ENCODE measurements at regions not wholly inside any gene's neighbourhood (a gene's known extent, or its start where the extent isn't known, plus 50 kb on each side); places are given as distances from the start of the nearest gene placed in this dataset.

GRCh38 chr5:29949301-29949872 is 1244.1 kb upstream of the CDH6 start:
- no peak for DNase-seq (ENCODE audit: low read depth)

- no peak for DNase-seq (ENCODE audit: low read depth)
These were observed 1249.2 kb upstream of the CDH6 start for GRCh38 chr5:29944327-29944726.

GRCh38 chr5:29942089-29942488 is 1251.4 kb upstream of the CDH6 start:
- no peak for DNase-seq (ENCODE audit: low read depth)

GRCh38 chr5:29939988-29940387 is 1253.5 kb upstream of the CDH6 start:
- no peak for DNase-seq (ENCODE audit: low read depth)

GRCh38 chr5:29935371-29935770 is 1258.1 kb upstream of the CDH6 start:
- no peak for DNase-seq (ENCODE audit: low read depth)

- no peak for DNase-seq (ENCODE audit: low read depth)
These were observed 1263.2 kb upstream of the CDH6 start for GRCh38 chr5:29930316-29930715.

- no peak for DNase-seq (ENCODE audit: low read depth)
These were observed 1269.4 kb upstream of the CDH6 start for GRCh38 chr5:29924107-29924506.

DNA sequence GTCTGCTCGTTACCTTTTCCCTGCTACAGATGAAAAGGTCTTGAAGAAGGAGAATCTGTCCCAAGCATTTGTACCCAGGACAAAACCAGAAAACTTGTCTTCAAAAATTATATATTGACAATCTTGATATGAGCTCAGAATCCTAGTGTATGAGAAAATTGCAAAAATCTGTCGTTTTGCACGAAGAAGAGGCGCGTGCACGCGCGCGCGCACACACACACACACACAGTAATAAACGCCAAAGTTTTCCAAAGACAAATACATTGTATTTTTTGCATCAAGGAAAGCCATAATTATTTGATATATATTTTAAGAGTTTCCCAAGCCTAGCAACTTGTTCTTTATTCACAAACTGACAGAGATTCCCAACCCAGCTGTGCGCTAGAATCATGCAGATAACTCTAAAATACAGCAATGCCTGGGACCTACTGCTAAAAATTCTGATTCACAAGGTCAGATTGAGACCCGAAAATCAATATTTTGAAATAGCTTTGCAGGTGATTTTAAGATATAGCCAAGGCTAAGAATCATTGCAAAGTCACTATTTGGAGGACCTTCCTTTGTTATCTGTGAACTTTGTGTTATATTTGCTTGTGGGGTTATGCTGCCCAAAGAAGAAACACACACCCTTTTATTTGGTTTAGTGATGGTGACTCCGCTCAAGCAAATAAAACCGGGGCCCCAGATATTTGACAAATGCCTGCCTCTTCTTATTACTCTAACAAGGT is 1287.7 kb upstream of the CDH6 start:
- no peak for DNase-seq (ENCODE audit: low read depth)

DNA sequence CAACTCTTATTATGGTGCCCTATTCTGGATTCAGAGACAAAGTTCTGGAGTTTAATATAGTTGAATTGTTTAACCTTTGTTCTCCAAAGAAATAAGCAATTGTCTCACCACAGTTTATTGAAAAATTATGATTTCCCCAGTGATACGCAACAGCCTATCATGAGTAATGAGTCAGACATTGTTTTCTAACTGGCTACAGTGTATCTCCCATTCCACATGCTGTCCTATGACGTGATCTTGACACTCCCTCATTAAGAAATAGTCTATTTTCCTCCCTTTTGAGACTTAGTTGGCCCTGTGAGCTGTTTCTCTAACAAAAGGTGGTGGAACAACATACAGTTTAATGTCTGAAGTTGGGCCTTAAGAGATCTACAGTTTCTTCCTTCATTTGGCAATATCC is 1290.6 kb upstream of the CDH6 start:
- DNase-seq (ENCODE audit: low read depth), result no peak

DNA sequence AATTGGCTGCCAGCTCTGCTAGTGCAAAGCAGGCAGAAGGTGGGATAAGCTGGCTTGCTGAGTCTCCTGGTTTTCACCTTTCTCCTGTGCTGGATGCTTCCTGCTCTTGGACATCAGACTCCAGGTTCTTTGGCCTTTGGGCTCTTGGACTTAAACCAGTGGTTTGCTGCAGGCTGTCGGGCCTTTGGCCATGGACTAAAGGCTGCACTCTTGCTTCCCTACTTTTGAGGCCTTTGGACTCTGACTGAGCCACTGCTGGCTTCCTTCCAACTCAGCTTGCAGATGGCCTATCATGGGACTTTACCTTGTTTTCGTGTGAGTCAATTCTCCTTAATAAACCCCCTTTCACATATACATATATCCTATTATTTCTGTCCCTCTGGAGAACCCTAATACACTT is 1293.9 kb upstream of the CDH6 start:
- DNase-seq (ENCODE audit: low read depth), result no peak

- DNase-seq (ENCODE audit: low read depth), result no peak
These were observed 1295.6 kb upstream of the CDH6 start for GRCh38 chr5:29897916-29898315.

GRCh38 chr5:29896646-29897045 is 1296.8 kb upstream of the CDH6 start:
- DNase-seq (ENCODE audit: low read depth), result no peak

DNA sequence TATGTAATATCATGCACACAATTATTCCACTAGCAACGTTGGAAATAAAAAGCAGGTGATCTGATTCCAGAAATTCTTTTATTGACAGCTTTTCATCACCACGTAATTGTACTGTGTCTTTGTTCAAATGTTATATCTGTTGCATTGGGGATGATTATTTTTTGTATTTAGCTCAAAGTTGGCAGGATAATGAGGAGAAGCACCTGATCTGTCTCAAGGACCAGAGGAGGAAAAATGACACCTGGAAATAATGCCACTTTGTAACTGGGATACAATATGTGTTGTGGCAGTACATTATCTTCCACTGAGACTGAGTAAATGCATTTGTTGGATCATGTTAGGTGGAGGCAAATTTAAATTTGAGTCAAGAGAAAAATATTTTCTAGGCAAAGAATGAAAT is 1298.8 kb upstream of the CDH6 start:
- DNase-seq (ENCODE audit: low read depth), result no peak

GRCh38 chr5:29889051-29889450 is 1304.4 kb upstream of the CDH6 start:
- DNase-seq (ENCODE audit: low read depth), result no peak

DNA sequence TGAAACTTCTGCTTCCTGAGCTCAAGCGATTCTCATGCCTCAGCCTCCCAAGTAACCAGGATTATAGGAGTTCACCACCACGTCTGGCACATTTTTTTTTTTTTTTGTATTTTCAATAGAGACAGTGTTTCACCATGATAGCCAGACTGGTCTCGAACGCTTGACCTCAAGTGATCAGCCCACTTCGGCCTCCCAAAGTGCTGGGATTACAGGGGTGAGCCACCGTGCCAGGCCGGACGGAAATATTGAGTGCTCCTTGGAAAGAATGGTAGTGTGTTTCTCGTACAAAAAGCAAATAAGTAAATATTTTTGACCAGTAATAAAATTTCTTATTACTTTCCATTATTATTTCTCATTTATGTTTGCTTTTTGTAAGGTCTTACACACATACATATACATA is 1307.9 kb upstream of the CDH6 start:
- DNase-seq (ENCODE audit: low read depth), result no peak

DNA sequence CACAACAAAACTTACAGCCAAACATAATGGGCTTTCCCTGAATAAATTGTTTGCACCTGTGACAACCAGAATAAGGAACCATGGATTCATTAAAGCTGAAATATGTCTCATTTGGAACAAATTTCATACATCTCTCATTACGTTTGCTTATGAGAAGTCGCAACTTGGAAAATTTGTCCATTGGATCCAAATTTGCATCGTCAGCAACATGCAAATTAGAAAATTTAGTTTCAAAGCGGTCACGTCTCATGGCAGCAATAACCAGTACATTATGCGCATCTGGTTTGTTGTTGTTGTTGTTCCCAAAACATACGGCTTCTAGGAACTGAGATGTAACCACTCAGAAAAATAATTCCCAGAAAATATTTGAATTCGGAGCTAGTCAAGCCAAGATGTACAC is 1311.5 kb upstream of the CDH6 start:
- DNase-seq (ENCODE audit: low read depth), result no peak

GRCh38 chr5:29879401-29879800 is 1314.1 kb upstream of the CDH6 start:
- DNase-seq (ENCODE audit: low read depth), result no peak

DNA sequence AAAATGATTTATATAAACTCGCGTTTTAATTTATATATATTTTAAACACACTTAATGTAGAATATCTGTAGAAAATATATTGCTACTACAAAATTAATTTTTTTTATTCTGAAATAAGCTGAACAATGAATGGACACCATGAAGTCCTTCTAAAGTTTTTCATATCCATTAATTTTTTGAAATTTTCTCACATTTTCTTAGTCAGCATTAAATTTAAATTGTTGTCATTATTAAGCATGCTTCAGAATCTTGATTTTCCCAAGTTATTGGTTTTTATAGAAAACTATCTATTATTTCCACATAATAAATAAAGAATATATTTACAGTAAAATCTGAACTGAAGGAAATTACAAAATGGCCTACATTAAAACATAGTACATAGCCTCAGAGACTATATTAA is 1314.9 kb upstream of the CDH6 start:
- DNase-seq (ENCODE audit: low read depth), result no peak

GRCh38 chr5:29867155-29867554 is 1326.3 kb upstream of the CDH6 start:
- no peak for DNase-seq (ENCODE audit: low read depth)

DNA sequence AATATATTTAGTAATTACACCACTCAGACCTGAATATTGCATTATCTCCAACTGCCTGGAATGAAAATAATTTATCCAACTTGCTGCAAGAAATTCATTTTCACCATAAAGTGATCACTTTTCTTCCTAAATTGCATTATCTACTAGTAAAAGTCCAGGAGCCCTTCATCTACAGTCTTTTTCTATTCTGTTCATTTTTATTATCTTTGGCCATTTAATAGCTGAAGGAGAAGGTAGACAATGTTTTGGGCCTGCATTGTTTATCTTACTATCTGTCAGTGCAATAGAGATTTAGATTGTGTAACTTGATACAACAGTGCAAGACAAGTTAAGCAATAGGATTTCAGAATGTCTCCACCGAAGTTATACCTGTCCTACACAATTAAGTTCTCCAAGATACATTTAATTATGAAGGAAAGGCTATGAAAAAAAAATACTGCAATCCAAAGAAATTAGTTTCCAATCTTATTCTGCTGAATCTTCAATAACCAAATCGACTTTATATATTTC is 1339.7 kb upstream of the CDH6 start:
- DNase-seq (ENCODE audit: low read depth), result no peak

GRCh38 chr5:29852329-29852728 is 1341.2 kb upstream of the CDH6 start:
- DNase-seq (ENCODE audit: low read depth), result no peak

DNA sequence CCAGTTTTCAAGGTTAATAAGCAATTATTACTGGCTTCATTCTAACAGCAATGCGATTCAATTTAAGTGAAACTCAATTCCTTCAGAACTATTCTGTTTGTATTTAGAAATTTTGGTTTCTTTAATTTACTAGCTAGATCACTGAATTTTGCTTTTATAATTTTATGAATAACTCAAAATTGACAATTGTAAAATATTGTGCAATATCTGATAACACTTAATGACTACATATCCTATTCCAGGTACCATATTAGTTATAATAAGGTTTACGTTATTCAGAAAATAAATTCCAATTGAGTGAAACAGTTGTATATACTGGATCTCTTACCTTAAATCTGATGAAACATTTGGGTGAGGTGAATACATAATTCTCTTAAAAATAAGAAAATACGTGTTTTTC is 1348.3 kb upstream of the CDH6 start:
- DNase-seq (ENCODE audit: low read depth), result no peak

- DNase-seq (ENCODE audit: low read depth), result no peak
These were observed 1360.1 kb upstream of the CDH6 start for GRCh38 chr5:29833394-29833793.

- DNase-seq (ENCODE audit: low read depth), result no peak
These were observed 1371.0 kb upstream of the CDH6 start for GRCh38 chr5:29822521-29822920.

Data from stromal cell of bone marrow (primary cell).